ENCODE measurements at regions not wholly inside any gene's neighbourhood (a gene's known extent, or its start where the extent isn't known, plus 50 kb on each side); places are given as distances from the start of the nearest gene placed in this dataset.
"Not testable (repeated sequence)": the region's sequence is repeated elsewhere in the genome, so short reads cannot be mapped to it uniquely, and the experiment has no call there.

- not testable (repeated sequence) for TF ChIP-seq CTCF (conservative IDR thresholded peaks at IDR 0.05); EZH2 (IDR thresholded peaks at IDR 0.05; ENCODE audit: low read depth)
These were observed 2784.9 kb downstream of the RPIA start for GRCh38 chr2:91476244-91476935.
